Upper lobe of left lung (tissue), 6 donors: ENCODE measurements at regions not wholly inside any gene's neighbourhood (a gene's known extent, or its start where the extent isn't known, plus 50 kb on each side); places are given as distances from the start of the nearest gene placed in this dataset.
A peak's percentile ranks its signal among the peaks of the same experiment; 100 is the strongest.

Experiments used
- ATAC-seq, 2 donors: fragments of 200-7000 bp; cut with Tn5 transposase; one replicate each; pipeline ENCODE4 v1.9.1; 2022; ENCODE audit warnings: mild to moderate bottlenecking in 2 of 2, moderate library complexity in 2 of 2; ENCODE audit not compliant: low FRiP score in 2 of 2
- DNase-seq, 2 donors: peaks; one replicate each; pipeline ENCODE4 v3.0.0-alpha.2; 2019 to 2020
- H3K27ac ChIP-seq, 4 donors: fragments of 200-600 bp; sonication (generic); one replicate each; pipeline ENCODE4 v1.5.1; 2016 to 2019
- H3K27me3 ChIP-seq, 4 donors: fragments of 200-600 bp; sonication (generic); one replicate each; pipeline ENCODE4 v1.5.1; 2017 to 2019
- H3K36me3 ChIP-seq, 4 donors: fragments of 200-600 bp; sonication (generic); one replicate each; pipeline ENCODE4 v1.5.1; 2016 to 2019
- H3K4me1 ChIP-seq, 4 donors: fragments of 200-600 bp; sonication (generic); one replicate each; pipeline ENCODE4 v1.5.1; 2018 to 2019
- H3K4me3 ChIP-seq, 4 donors: fragments of 200-600 bp; sonication (generic); one replicate each; pipeline ENCODE4 v1.5.1; 2017 to 2019; ENCODE audit warnings: mild to moderate bottlenecking in 2 of 4, moderate library complexity in 1 of 4
- H3K9me3 ChIP-seq, 4 donors: fragments of 200-600 bp; sonication (generic); one replicate each; pipeline ENCODE4 v1.5.1; 2018 to 2019
- CTCF ChIP-seq, 6 experiments: fragments of 450-650 bp in 4 of 6; fragments of 200-600 bp in 2 of 6; sonication (generic) in 2 of 6; IDR thresholded peaks; one replicate each; pipeline ENCODE4 v1.5.1; 2016 to 2019; ENCODE audit warnings: antibody characterized with exemption in 6 of 6
- EP300 ChIP-seq, 4 donors: sonication (generic); formaldehyde crosslinking; IDR thresholded peaks; one replicate each; pipeline ENCODE4 v1.5.1; 2017; ENCODE audit warnings: antibody characterized with exemption in 4 of 4, control low read depth in 2 of 4
- POLR2A ChIP-seq, 4 donors: fragments of 450-650 bp; IDR thresholded peaks; one replicate each; pipeline ENCODE4 v1.5.1; 2016 to 2017; ENCODE audit warnings: antibody characterized with exemption in 4 of 4, mild to moderate bottlenecking in 2 of 4
- POLR2AphosphoS5 ChIP-seq, 2 donors: sonication (generic); formaldehyde crosslinking; IDR thresholded peaks; one replicate each; pipeline ENCODE4 v1.5.1; 2017; ENCODE audit warnings: antibody characterized with exemption in 2 of 2
- WGBS, 2 donors: methylation state at CpG; one replicate each; pipeline ENCODE4 v1.1.5; 2017 to 2018; 5-methylcytosine and 5-hydroxymethylcytosine counted together
- donor health status: DM: no; HTN: no; CAD: no; lungs with moderate emphysema.
- donor health status: DM: no; HTN: yes; CAD: no; lungs with severe emphysema.

GRCh38 chr13:97135883-97136282 lies 86.2 kb upstream of the MBNL2 start:
- ATAC-seq: no peak
- WGBS, 2 donors: 69 to 77% methylated on average over 4 of the region's 4 CpGs
- TF ChIP-seq POLR2A (IDR thresholded peaks at IDR 0.05) (no peak), CTCF (IDR thresholded peaks at IDR 0.05) (no peak), POLR2AphosphoS5 (IDR thresholded peaks at IDR 0.05) (no peak), EP300 (IDR thresholded peaks at IDR 0.05) (no peak)

GRCh38 chr13:97136418-97136817 lies 85.7 kb upstream of the MBNL2 start:
- DNase-seq (peak in 1 of 2 donors; percentile 70), ATAC-seq (peak; percentile 9 to 71)
- peak in 1 of 4 donors; percentile 46 for TF ChIP-seq EP300 (IDR thresholded peaks at IDR 0.05)
- no peak for TF ChIP-seq POLR2AphosphoS5 (IDR thresholded peaks at IDR 0.05)
- TF ChIP-seq CTCF (IDR thresholded peaks at IDR 0.05): no peak
- no peak for TF ChIP-seq POLR2A (IDR thresholded peaks at IDR 0.05)
- no peak overlapping the region for H3K4me3 ChIP-seq
- no peaks in the 10 kb centered on the region for H3K36me3 ChIP-seq
- H3K27ac ChIP-seq: peak overlapping the region in 2 of 4 donors; percentile 1 to 37
- H3K27me3 ChIP-seq: no peaks in the 10 kb centered on the region
- 68 to 84% methylated on average over 3 of the region's 3 CpGs for WGBS, 2 donors
- H3K4me1 ChIP-seq: peaks cover 15 to 30% (median 21%) of the 10 kb centered on the region in 4 donors
- H3K9me3 ChIP-seq: no peaks in the 10 kb centered on the region

More at GRCh38 chr13:97135883-97136282, 86.2 kb upstream of the MBNL2 start:
- Histone ChIP-seq H3K27ac (peak overlapping the region in 2 of 4 donors; percentile 8 to 37), H3K9me3 (no peaks in the 10 kb centered on the region), H3K27me3 (no peaks in the 10 kb centered on the region), H3K4me3 (no peak overlapping the region), H3K4me1 (peaks cover 9 to 26% (median 16%) of the 10 kb centered on the region in 4 donors), H3K36me3 (no peaks in the 10 kb centered on the region)
- no peak for DNase-seq

GRCh38 chr13:97139691-97140090 lies 82.4 kb upstream of the MBNL2 start:
- WGBS, 2 donors: 89 to 98% methylated on average over 3 of the region's 3 CpGs
- no peak for DNase-seq
- no peak for TF ChIP-seq CTCF (IDR thresholded peaks at IDR 0.05)
- TF ChIP-seq POLR2AphosphoS5 (IDR thresholded peaks at IDR 0.05): no peak
- no peak for TF ChIP-seq EP300 (IDR thresholded peaks at IDR 0.05)
- no peak for TF ChIP-seq POLR2A (IDR thresholded peaks at IDR 0.05)
- H3K27ac ChIP-seq: peak overlapping the region in 1 of 4 donors; percentile 23
- H3K4me1 ChIP-seq: peaks cover 19 to 30% (median 22%) of the 10 kb centered on the region in 4 donors
- H3K9me3 ChIP-seq: no peaks in the 10 kb centered on the region
- H3K4me3 ChIP-seq: no peak overlapping the region
- H3K36me3 ChIP-seq: no peaks in the 10 kb centered on the region
- H3K27me3 ChIP-seq: no peaks in the 10 kb centered on the region
- ATAC-seq: no peak

GRCh38 chr13:97140131-97140530 lies 82.0 kb upstream of the MBNL2 start:
- Histone ChIP-seq H3K27ac (peak overlapping the region in 2 of 4 donors; percentile 21 to 23), H3K36me3 (no peaks in the 10 kb centered on the region), H3K4me1 (peaks cover 19 to 26% (median 22%) of the 10 kb centered on the region in 4 donors), H3K4me3 (no peak overlapping the region), H3K27me3 (no peaks in the 10 kb centered on the region), H3K9me3 (no peaks in the 10 kb centered on the region)
- DNase-seq (no peak), ATAC-seq (no peak)
- 79 to 85% methylated on average over 6 of the region's 6 CpGs for WGBS, 2 donors
- TF ChIP-seq POLR2AphosphoS5 (IDR thresholded peaks at IDR 0.05) (no peak), EP300 (IDR thresholded peaks at IDR 0.05) (no peak), POLR2A (IDR thresholded peaks at IDR 0.05) (no peak), CTCF (IDR thresholded peaks at IDR 0.05) (no peak)

GRCh38 chr13:97140611-97141010 lies 81.5 kb upstream of the MBNL2 start:
- no peak for DNase-seq
- WGBS, 2 donors: 37 to 60% methylated on average over 3 of the region's 3 CpGs

More at GRCh38 chr13:97140611-97141010, 81.5 kb upstream of the MBNL2 start:
- TF ChIP-seq CTCF (IDR thresholded peaks at IDR 0.05) (no peak), EP300 (IDR thresholded peaks at IDR 0.05) (no peak), POLR2A (IDR thresholded peaks at IDR 0.05) (no peak), POLR2AphosphoS5 (IDR thresholded peaks at IDR 0.05) (no peak)
- Histone ChIP-seq H3K9me3 (no peaks in the 10 kb centered on the region), H3K27ac (peak overlapping the region in 2 of 4 donors; percentile 21 to 23), H3K4me3 (no peak overlapping the region), H3K36me3 (no peaks in the 10 kb centered on the region), H3K27me3 (no peaks in the 10 kb centered on the region), H3K4me1 (peaks cover 19 to 24% (median 20%) of the 10 kb centered on the region in 4 donors)
- ATAC-seq: no peak
